HFF-Myc (cell line): ENCODE measurements at regions not wholly inside any gene's neighbourhood (a gene's known extent, or its start where the extent isn't known, plus 50 kb on each side); places are given as distances from the start of the nearest gene placed in this dataset.

ENCODE experiments used
- DNase-seq: peaks from one replicate; pipeline ENCODE4 v3.0.0-alpha.2; 2011; ENCODE audit warnings: low read depth; ENCODE audit errors: extremely low read depth
- H3K4me3 ChIP-seq: replicated peaks from 2 replicates; pipeline ENCODE4 v1.5.1; 2011; ENCODE audit warnings: low read depth, mild to moderate bottlenecking, control low read depth, low read length
- CTCF ChIP-seq: IDR thresholded peaks from 2 replicates; pipeline ENCODE4 v1.5.1; 2012; ENCODE audit warnings: mild to moderate bottlenecking, low read depth, low read length, control low read depth; ENCODE audit errors: missing control alignments

GRCh38 chr3:13160619-13161018 lies 87.4 kb upstream of the IQSEC1 start:
- no peak for TF ChIP-seq CTCF
- H3K4me3 ChIP-seq = no peak overlapping the region
- DNase-seq = no peak

GRCh38 chr3:13159890-13160289 lies 86.7 kb upstream of the IQSEC1 start:
- H3K4me3 ChIP-seq = no peak overlapping the region
- no peak for DNase-seq
- no peak for TF ChIP-seq CTCF

DNA sequence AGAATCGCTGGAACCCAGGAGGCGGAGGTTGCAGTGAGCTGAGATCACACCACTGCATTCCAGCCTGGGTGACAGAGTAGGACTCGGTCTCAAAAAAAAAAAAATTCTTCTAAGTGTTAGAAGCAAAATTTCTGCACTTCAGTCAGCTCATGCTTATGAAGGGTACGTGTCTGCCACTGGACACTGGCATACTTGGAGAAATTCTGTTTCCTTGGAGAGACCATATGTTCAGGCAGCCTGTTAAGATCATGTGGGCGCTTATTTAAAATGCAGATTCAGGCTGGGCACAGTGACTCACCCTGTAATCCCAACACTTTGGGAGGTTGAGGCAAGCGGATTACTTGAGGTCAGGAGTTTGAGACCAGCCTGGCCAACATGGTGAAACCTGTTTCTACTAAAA lies 85.6 kb upstream of the IQSEC1 start:
- TF ChIP-seq CTCF = no peak
- H3K4me3 ChIP-seq = no peak overlapping the region
- DNase-seq = no peak

DNA sequence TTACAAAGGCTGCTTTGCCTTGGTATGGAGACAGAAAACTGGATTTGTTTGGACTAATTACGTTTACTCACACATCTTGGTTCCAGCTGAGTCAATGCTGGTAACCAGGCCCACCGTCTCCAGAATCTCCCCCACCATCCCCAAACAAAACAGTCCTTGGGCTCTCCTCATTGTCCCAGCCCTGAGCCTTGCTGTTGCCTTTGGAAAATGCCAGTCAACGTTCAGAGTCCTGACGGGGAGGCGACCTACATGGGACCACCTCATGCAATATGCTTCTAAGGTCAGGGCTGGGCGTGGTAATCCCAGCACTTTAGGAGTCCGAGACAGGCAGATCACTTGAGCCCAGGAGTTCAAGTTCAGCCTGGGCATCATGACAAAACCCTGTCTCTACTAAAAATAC lies 85.2 kb upstream of the IQSEC1 start:
- H3K4me3 ChIP-seq = no peak overlapping the region
- no peak for TF ChIP-seq CTCF
- no peak for DNase-seq

DNA sequence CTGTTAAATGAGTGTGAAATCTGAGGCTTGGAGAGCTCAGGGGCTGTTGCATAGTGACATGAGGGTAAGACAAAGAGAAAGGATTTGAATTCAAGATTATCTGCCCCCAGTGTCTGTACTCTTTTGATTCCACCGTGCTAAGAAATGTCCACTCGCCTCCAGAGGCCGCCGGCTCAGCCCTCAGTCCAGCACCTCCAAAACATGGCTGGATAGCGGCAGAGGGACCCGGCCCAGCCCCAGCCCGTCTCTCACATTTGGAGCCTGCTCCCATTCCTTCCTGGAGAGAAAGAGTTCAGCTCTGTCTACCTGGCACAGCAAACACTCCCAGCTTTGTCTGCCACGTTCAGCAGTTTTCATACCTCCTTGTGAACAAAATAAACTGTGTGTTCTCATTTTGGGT lies 84.8 kb upstream of the IQSEC1 start:
- H3K4me3 ChIP-seq = no peak overlapping the region
- no peak for TF ChIP-seq CTCF
- no peak for DNase-seq

DNA sequence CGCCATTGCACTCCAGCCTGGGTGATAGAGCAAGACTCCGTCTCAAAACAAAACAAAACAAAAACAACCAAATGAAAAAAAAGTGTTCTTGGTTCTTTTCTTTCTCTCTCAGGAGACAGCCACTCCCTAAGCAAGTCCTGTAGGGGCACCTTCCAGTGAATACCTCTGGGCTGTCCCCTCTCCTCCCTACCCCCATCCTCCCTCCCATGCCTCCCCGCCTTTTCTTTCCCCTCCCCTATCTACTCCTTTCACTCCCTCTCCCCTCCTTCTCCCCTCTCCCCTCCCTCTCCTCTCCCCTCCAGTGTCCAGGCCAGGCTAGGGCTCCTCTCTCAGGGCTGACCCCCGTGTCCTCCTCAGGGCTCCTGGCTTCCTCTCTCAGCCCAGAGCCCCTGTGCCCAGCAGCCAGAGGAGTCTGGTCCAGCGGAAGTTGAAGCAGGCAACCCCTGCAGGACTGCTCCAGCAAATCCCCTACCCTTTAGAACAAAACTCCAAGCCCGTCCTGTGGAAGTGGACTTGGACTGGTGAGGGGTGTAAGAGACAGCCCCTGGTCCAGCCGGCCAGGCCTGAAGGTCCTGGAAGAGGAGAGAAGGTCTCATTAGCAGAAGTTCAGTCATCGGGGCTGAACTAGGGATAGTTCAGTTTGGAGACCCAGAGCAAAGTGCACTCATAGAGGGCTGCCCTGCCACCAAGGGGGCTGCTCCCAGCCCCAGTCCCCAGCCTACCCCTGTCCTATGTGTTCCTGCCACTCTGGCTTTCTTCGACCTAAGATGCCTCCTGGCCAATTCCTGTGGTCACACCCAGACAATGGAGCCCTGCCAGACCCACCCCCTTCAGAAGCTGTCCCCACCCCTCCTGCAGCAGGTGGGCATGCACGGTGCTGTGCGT lies 79.8 kb upstream of the IQSEC1 start:
- no peak for DNase-seq
- H3K4me3 ChIP-seq = no peak overlapping the region
- TF ChIP-seq CTCF = no peak
